ENCODE measurements at regions not wholly inside any gene's neighbourhood (a gene's known extent, or its start where the extent isn't known, plus 50 kb on each side); places are given as distances from the start of the nearest gene placed in this dataset.
"Not testable (repeated sequence)": the region's sequence is repeated elsewhere in the genome, so short reads cannot be mapped to it uniquely, and the experiment has no call there.

- not testable (repeated sequence) for DNase-seq
These were observed 120.3 kb upstream of the CFAP20DC start for GRCh38 chr3:59170166-59170565.

GRCh38 chr3:59167756-59168155 is 117.9 kb upstream of the CFAP20DC start:
- no peak for DNase-seq

- no peak for DNase-seq
These were observed 114.1 kb upstream of the CFAP20DC start for GRCh38 chr3:59163953-59164352.

- DNase-seq: no peak
These were observed 111.2 kb upstream of the CFAP20DC start for GRCh38 chr3:59161048-59161447.

GRCh38 chr3:59160133-59160746 is 110.4 kb upstream of the CFAP20DC start:
- no peak for DNase-seq

- DNase-seq: no peak
These were observed 103.8 kb upstream of the CFAP20DC start for GRCh38 chr3:59153648-59154047.

- no peak for DNase-seq
These were observed 103.1 kb upstream of the CFAP20DC start for GRCh38 chr3:59152943-59153342.

- no peak for DNase-seq
These were observed 100.2 kb upstream of the CFAP20DC start for GRCh38 chr3:59150039-59150438.

- DNase-seq: no peak
These were observed 99.3 kb upstream of the CFAP20DC start for GRCh38 chr3:59149166-59149565.

- DNase-seq: no peak
These were observed 93.6 kb upstream of the CFAP20DC start for GRCh38 chr3:59143447-59143846.

GRCh38 chr3:59142556-59142955 is 92.7 kb upstream of the CFAP20DC start:
- DNase-seq: no peak

- DNase-seq: no peak
These were observed 89.1 kb upstream of the CFAP20DC start for GRCh38 chr3:59138966-59139365.

GRCh38 chr3:59137415-59137814 is 87.6 kb upstream of the CFAP20DC start:
- DNase-seq: no peak

GRCh38 chr3:59136081-59136480 is 86.3 kb upstream of the CFAP20DC start:
- DNase-seq: no peak

- DNase-seq: no peak
These were observed 85.3 kb upstream of the CFAP20DC start for GRCh38 chr3:59135096-59135495.

- DNase-seq: no peak
These were observed 83.5 kb upstream of the CFAP20DC start for GRCh38 chr3:59133311-59133710.

- no peak for DNase-seq
These were observed 81.4 kb upstream of the CFAP20DC start for GRCh38 chr3:59131016-59131766.

GRCh38 chr3:59128685-59129084 is 78.9 kb upstream of the CFAP20DC start:
- no peak for DNase-seq

GRCh38 chr3:59127071-59127470 is 77.2 kb upstream of the CFAP20DC start:
- no peak for DNase-seq

GRCh38 chr3:59126446-59126845 is 76.6 kb upstream of the CFAP20DC start:
- no peak for DNase-seq

GRCh38 chr3:59121346-59122144 is 71.7 kb upstream of the CFAP20DC start:
- DNase-seq: no peak

- no peak for DNase-seq
These were observed 69.1 kb upstream of the CFAP20DC start for GRCh38 chr3:59118928-59119327.

GRCh38 chr3:59117396-59117795 is 67.6 kb upstream of the CFAP20DC start:
- no peak for DNase-seq

GRCh38 chr3:59116233-59116537 is 66.4 kb upstream of the CFAP20DC start:
- no peak for DNase-seq

All from NCI-H2227 treated with DMSO at 0.1 percent for 48 hours (cell line).